ENCODE measurements at regions not wholly inside any gene's neighbourhood (a gene's known extent, or its start where the extent isn't known, plus 50 kb on each side); places are given as distances from the start of the nearest gene placed in this dataset.

DNA sequence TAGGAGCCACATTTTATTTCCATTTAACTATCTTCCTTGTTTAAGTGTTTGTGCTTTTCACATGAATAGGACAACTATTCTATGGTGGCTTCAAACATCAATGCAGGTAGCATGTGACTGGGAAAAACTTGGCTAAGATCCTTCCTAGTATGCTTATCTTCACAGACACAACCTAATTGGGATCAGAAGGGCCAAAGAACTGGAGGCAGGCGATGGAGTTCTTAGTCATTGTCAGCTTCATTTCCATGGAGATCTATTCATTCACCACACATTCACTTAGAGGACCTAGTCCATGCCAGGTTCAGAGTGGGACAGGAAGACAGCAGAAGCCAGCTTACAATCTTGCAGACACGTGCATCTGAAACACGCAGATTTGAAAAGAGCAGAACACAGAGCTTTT is 277.5 kb upstream of the PPP2R3A start:
- Mint-ChIP-seq H3K36me3 (ENCODE audit: unreplicated experiment) (no peaks in the 10 kb centered on the region), H3K9me3 (ENCODE audit: unreplicated experiment) (peaks cover 14% of the 10 kb centered on the region), H3K4me3 (ENCODE audit: unreplicated experiment) (no peak overlapping the region), H3K4me1 (ENCODE audit: unreplicated experiment) (no peaks in the 10 kb centered on the region), H3K27me3 (ENCODE audit: unreplicated experiment) (no peaks in the 10 kb centered on the region), H3K27ac (ENCODE audit: unreplicated experiment) (no peak overlapping the region)
- no peak for DNase-seq (ENCODE audit: extremely low spot score, unreplicated experiment)
- TF ChIP-seq, protein P1, sequence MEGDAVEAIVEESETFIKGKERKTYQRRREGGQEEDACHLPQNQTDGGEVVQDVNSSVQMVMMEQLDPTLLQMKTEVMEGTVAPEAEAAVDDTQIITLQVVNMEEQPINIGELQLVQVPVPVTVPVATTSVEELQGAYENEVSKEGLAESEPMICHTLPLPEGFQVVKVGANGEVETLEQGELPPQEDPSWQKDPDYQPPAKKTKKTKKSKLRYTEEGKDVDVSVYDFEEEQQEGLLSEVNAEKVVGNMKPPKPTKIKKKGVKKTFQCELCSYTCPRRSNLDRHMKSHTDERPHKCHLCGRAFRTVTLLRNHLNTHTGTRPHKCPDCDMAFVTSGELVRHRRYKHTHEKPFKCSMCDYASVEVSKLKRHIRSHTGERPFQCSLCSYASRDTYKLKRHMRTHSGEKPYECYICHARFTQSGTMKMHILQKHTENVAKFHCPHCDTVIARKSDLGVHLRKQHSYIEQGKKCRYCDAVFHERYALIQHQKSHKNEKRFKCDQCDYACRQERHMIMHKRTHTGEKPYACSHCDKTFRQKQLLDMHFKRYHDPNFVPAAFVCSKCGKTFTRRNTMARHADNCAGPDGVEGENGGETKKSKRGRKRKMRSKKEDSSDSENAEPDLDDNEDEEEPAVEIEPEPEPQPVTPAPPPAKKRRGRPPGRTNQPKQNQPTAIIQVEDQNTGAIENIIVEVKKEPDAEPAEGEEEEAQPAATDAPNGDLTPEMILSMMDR (IDR thresholded peaks at IDR 0.05): no peak

DNA sequence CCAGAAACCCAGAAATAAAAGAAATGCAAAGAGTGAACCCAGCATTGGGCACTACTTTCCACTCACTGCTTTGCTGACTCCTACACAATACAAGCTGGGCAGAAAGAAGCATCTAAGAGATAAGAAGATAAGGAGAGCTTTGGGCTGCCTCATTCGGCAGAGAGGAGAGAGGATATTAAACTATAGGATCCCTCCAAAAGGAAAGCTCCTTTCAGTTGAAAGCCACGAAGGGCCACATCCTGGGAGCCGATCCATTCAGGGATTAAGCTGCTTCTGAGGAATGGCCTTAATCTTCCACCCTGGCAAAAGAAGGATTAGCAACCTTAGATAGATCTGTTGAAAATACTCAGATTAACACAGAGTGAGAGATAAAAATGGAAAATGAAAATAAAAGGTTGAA is 274.9 kb upstream of the PPP2R3A start:
- Mint-ChIP-seq H3K27ac (ENCODE audit: unreplicated experiment) (no peak overlapping the region), H3K4me3 (ENCODE audit: unreplicated experiment) (no peak overlapping the region), H3K9me3 (ENCODE audit: unreplicated experiment) (peaks cover 4% of the 10 kb centered on the region), H3K27me3 (ENCODE audit: unreplicated experiment) (no peaks in the 10 kb centered on the region), H3K36me3 (ENCODE audit: unreplicated experiment) (no peaks in the 10 kb centered on the region), H3K4me1 (ENCODE audit: unreplicated experiment) (no peaks in the 10 kb centered on the region)
- no peak for DNase-seq (ENCODE audit: extremely low spot score, unreplicated experiment)
- TF ChIP-seq, protein P1 (IDR thresholded peaks at IDR 0.05): no peak

DNA sequence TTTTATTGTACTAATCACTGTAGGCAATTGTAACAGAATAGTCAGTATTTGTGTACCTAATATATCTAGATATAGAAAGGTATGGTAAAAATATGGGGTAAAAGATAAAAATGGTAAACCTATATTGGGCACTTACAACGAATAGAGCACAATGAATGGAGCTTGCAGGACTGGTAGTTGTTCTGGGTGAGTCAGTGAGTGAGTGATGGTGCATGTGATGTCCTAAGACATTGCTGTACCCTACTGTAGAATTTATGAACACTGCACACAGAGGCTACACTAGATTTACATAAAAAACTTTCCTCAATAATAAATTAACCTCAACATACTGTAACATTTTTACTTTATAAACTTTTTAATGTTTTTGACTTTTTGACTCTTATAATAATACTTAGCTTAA is 274.3 kb upstream of the PPP2R3A start:
- no peak for DNase-seq (ENCODE audit: extremely low spot score, unreplicated experiment)
- no peaks in the 10 kb centered on the region for H3K4me1 Mint-ChIP-seq (ENCODE audit: unreplicated experiment)
- no peaks in the 10 kb centered on the region for H3K27me3 Mint-ChIP-seq (ENCODE audit: unreplicated experiment)
- H3K4me3 Mint-ChIP-seq (ENCODE audit: unreplicated experiment): no peak overlapping the region
- peaks cover 4% of the 10 kb centered on the region for H3K9me3 Mint-ChIP-seq (ENCODE audit: unreplicated experiment)
- TF ChIP-seq, protein P1 (IDR thresholded peaks at IDR 0.05): no peak
- no peak overlapping the region for H3K27ac Mint-ChIP-seq (ENCODE audit: unreplicated experiment)
- H3K36me3 Mint-ChIP-seq (ENCODE audit: unreplicated experiment): no peaks in the 10 kb centered on the region

DNA sequence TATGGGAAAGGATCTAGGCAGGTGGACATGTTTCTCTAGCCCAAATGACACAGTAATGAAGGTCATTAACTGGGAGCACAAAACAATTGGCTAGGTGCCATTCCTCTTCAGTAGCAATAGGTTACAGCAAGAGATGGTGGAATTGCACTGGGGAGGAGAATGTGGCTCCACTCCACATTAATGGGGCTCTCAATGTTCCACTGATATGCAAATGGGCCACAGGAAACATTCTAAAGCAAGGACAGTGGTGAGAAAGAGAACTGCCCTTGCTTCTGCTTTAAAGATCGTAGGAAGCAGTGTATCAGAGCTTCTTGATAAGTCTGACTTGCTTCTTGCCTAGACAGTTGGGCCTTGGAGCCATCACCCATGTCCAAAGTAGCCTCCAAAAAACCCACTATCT is 271.4 kb upstream of the PPP2R3A start:
- Mint-ChIP-seq H3K4me3 (ENCODE audit: unreplicated experiment) (no peak overlapping the region), H3K27ac (ENCODE audit: unreplicated experiment) (no peak overlapping the region), H3K27me3 (ENCODE audit: unreplicated experiment) (no peaks in the 10 kb centered on the region), H3K4me1 (ENCODE audit: unreplicated experiment) (no peaks in the 10 kb centered on the region), H3K9me3 (ENCODE audit: unreplicated experiment) (no peaks in the 10 kb centered on the region), H3K36me3 (ENCODE audit: unreplicated experiment) (no peaks in the 10 kb centered on the region)
- TF ChIP-seq, protein P1 (IDR thresholded peaks at IDR 0.05): no peak
- DNase-seq (ENCODE audit: extremely low spot score, unreplicated experiment): no peak

DNA sequence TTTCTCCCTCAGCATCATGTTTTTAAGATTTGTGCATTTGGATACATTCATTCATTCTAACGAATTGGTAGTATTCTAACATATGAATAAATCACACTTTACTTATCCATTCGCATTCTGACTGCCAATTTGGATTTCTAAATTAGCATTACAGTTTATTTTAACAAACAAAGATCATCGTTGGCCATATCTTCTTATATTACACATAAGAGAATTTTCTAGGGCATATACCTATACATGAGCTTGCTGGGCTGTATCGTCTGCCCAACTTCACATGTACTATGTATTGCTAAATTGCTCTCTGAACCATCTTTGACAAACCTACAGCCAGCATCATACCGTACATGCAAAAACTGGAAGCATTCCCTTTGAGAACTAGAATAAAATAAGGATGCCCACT is 265.8 kb upstream of the PPP2R3A start:
- Mint-ChIP-seq H3K4me1 (ENCODE audit: unreplicated experiment) (no peaks in the 10 kb centered on the region), H3K36me3 (ENCODE audit: unreplicated experiment) (no peaks in the 10 kb centered on the region), H3K27ac (ENCODE audit: unreplicated experiment) (no peak overlapping the region), H3K27me3 (ENCODE audit: unreplicated experiment) (no peaks in the 10 kb centered on the region), H3K4me3 (ENCODE audit: unreplicated experiment) (no peak overlapping the region), H3K9me3 (ENCODE audit: unreplicated experiment) (no peaks in the 10 kb centered on the region)
- TF ChIP-seq, protein P1 (IDR thresholded peaks at IDR 0.05): no peak
- DNase-seq (ENCODE audit: extremely low spot score, unreplicated experiment): no peak

All from osteocyte (in vitro differentiated cells).